ENCODE measurements at regions not wholly inside any gene's neighbourhood (a gene's known extent, or its start where the extent isn't known, plus 50 kb on each side); places are given as distances from the start of the nearest gene placed in this dataset.
A peak's percentile ranks its signal among the peaks of the same experiment; 100 is the strongest.
"Not testable (repeated sequence)": the region's sequence is repeated elsewhere in the genome, so short reads cannot be mapped to it uniquely, and the experiment has no call there.

- not testable (repeated sequence) for DNase-seq (ENCODE audit: low spot score)
Measured at GRCh38 chr14:34381304-34381703, 80.7 kb downstream of the SPTSSA start.

GRCh38 chr14:34380471-34380845 lies 81.6 kb downstream of the SPTSSA start:
- no peak for DNase-seq (ENCODE audit: low spot score)

DNA sequence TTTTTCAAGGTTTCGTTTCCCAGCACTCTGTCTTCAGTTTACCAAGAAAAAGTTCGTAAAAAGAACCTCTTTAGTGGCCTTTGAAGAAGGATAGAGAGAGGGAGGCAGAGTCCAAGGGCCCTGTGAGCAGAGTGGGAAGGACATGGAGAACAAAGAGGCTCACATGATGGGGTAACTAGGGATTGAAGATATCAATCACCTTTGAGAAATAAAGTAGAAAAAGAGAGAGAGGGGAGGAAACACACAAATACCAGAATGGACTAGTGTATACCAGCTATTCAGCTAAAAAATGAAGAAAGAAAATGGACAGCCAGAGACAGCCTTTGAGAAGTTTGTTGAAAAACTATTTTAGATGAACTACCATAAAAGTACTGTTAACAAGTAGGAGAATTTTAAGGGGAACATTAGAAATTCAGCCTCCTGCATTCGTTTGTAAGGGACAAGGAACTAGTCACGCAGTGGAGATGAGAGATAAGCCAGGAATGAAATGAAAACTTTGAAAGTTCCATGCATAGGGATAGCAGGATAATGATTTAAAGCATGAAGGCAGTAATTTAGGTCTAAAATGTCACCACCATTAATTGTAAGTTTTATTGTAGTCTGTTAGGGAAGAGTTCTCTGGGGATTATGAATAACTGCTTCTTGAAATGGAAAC lies 82.1 kb downstream of the SPTSSA start:
- DNase-seq (ENCODE audit: low spot score) = no peak

DNA sequence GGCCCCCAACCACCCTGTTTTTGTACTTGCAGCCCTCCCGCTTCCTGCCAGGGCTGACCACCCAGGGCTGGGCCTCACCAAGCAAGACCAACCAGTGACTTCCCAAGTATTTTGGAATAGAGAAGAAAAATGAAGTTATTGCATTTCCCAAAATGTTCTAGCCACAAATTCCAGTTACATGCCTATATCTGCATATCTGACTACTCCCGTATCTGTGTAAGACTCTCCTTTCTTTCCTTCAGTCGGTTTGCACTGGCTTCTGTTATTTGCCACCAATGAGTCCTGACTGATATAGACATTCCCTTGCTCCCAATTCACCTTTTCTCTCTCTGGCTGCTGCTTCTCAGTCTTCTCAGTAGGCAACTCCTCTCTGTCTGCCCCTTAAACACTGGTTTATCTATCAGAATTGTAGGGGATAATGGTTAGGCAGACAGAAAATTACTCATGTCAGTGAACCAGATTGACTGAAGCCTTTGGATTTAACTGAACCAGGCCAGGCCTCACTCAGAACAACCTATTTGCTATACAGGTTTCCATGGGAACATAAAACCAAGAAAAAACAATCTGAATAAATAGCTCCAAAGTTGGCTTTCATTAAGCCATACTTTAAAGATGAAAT lies 85.3 kb downstream of the SPTSSA start:
- DNase-seq (ENCODE audit: low spot score) = no peak

DNA sequence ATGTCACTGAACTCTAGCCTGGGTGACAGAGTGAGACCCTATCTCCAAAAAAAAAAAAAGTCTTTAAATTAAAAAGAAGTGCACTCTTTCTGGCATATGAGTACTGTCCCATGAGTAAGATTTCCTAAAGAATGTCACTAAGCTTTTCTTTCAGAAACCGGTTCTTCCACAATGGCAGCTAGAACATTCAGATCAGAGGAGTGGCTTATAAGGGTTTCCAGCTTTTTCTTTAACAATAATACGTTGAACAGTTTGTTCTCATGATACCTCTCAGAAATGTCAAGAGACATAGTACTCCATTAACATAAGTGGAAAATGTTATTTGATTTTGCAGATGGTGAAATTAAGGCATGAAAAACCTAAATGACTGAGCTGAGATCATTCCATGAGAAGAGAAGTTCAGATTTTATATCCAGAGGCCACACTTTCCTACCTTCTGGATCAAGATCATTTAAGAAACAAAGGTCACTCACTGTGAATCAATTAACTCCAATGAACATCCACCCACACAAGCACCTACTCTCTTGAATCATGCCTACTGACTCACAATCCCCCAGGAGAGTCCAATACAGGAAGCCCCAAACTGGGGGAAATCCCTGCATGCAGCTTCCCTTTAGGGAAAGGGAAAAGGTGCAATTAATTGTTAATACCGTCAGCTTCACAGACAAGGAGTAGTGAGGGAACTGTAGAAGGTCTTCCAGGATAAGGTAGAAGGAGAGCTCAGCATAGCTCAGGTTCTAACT lies 86.9 kb downstream of the SPTSSA start:
- no peak for DNase-seq (ENCODE audit: low spot score)

DNA sequence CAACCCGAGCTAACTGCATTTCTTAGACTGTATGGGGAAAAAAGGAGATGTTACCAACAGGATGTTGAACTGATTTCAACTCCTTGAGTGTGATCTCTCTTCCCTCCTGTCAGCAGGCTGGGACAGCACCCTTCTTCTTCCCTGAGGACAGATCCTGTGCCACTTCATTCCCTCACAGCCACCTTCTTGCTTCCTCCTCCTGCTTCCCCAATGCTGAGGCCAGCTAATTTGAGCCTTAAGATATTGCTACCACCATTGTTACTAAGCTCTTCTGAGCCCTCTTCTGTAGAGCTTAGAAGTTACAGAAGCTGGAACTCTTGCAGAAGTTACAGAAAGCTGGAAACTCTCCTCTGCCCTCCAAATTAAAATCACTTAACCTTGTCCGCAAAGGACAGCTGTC lies 88.8 kb downstream of the SPTSSA start:
- no peak for DNase-seq (ENCODE audit: low spot score)

DNA sequence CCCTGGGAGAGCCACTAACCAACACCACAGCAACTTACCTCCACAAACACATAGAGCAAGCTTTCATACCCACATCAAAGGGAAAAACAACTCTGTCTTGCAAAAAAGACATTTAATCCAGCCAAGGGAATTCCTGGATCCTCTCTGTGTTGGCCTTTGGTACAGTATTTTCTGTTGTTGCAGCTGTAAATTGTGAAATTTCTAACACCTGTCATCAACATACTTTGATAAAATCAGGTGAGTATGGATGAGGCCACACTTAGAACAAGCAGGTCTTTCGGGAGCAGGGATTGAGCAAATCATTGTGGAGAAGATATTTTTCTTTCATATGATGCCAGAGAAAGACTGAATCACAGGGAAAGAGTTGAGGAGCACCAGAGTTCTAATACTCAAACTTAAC lies 89.3 kb downstream of the SPTSSA start:
- DNase-seq (ENCODE audit: low spot score) = no peak

DNA sequence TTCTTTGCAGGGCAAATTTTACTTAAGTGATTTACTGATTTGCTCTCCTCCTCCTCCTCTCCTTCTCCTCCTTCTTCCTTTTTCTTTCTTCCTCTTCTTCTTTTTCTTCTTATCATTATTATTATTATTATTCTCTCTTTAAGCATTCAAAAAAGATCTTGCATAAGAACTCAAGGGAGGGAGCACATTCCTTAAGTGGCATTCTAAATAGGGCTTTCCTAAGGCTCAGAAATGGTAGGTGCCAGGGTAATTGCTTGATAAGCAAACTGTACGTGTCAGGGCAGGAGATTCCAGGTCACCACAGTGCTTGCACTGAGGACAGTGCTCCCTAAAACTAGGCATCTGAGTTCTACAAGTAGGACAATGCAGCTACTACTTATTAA lies 92.4 kb downstream of the SPTSSA start:
- no peak for DNase-seq (ENCODE audit: low spot score)

DNA sequence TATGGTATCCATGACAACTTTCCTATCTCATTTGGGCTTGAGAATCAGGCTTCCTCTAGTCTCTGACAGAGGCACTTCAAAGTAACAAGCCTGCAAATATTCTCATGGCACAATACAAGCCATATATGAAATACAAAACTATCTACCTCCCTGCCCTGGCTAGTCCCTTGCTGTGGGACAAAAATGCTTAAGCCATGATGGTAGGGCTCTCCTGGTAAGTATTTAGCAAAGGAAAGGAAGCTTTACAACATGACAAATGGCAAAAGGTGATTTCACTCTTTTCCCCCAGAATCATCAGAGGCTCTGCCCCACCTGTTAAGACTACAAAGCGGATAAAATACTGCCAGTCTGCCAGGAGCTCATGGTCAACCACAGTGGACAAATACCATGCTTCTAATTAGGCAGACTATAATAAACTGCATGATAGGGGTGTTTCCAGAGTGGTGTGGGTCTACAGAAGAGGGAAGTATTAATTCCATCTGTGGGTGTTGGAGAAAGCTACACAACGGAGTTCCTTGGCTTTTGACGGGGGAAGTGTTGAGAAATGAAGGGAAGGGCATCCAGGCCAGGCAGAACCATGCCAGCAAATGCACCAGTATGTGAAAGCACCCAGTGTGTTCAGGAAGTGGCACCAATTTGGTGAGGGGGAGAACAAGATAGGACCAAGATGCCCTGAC lies 92.9 kb downstream of the SPTSSA start:
- DNase-seq (ENCODE audit: low spot score) = no peak

GRCh38 chr14:34368115-34368970 lies 93.7 kb downstream of the SPTSSA start:
- peak; percentile 70 for DNase-seq (ENCODE audit: low spot score)

DNA sequence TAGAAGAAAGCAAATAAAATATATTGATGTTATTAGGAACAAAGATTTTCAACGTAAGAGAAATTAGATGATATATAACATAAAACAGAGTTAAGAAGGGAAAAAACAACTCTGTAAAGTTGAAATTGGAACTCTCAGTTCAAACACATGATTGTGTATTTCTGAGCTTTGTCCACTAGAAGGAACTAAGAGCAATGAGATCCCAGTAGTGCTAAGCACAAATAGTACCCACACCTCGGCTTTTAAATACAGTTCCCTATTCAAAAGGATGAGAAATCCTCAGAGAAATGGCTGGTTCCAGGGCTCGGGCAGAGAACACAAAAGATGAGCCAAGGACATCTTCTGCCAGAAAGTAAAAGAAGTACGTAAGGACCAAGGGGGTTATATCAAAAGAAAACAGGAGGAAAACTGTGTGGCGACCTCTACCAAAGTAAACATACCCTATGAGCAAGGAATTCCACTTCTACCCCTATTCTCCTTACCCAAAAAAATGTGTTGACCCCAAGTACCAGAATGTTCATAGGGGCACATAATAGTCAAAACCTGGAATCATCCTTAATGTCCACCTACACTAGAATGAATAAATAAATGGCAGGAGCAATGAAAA lies 96.6 kb downstream of the SPTSSA start:
- DNase-seq (ENCODE audit: low spot score) = no peak

DNA sequence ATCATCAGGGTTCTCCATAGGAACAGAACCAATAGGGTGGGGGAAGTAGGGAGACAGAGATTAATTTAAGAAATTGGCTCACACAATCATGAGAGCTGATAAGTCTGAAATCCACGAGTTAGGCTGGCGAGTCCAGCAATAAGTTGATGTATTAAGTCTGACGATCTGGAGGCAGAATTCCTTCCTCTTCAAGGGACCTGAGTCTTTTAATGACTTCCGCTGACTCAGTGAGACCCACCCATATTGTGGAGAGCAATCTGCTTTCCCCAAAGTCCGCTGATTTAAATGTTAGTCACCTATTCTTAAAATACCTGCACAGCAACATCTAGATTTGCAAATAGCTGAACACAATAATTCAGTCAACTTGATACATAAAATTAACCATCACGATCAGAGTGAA lies 97.8 kb downstream of the SPTSSA start:
- DNase-seq (ENCODE audit: low spot score) = no peak

- no peak for DNase-seq (ENCODE audit: low spot score)
Measured at GRCh38 chr14:34363733-34364134, 98.3 kb downstream of the SPTSSA start.

DNA sequence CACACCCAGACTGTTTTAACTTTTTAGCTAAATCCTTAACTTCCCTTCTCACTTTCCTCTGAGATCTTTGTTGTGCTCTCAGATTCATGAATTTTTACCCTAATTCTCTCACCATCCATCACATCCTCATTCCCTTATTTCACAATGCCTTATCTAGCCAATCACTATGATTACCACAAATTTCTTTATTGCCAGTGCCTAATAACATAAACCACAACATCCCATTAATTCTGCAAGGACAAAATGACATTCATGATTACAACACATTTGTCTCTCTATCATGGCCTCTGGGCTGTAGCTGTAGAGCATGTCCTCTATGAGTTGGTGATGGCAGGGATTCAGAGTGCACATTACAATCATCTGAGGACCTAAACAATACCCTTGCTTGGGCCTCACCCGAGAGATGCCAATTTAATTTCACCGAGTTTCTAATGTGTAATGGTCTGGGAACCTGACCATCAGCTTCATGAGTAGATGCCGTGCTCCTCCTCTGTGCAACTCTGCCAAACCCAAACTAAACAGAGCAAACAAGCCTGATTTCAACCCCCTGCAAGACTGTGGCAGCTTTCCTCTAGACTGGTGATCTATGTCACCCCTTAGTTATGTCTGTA lies 99.3 kb downstream of the SPTSSA start:
- no peak for DNase-seq (ENCODE audit: low spot score)

DNA sequence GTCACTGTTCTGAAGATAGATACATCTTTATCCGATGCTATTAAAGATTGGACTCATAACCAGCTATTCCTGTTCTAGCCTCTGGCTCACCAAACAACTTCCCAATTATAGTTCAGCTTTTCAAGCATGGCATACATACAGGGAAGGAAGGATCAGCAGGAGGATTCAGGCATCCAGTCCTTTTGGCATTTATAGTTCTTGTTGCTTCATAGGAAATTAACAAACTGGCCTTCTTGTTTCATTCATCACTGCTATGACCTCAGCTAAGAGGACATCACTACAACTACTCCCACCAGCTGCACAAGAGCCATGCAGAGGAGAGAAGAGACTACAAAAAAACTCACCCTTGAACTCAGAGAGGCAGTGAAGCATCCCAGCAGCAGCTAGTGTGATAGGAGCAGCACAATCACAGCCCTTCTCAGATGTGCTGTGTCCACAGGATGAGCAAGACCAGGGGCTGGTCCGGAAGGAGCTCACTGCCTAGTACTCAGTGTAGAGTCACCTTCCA lies 100.5 kb downstream of the SPTSSA start:
- no peak for DNase-seq (ENCODE audit: low spot score)

GRCh38 chr14:34359420-34360117 lies 102.5 kb downstream of the SPTSSA start:
- no peak for DNase-seq (ENCODE audit: low spot score)

GRCh38 chr14:34356264-34356654 lies 105.8 kb downstream of the SPTSSA start:
- no peak for DNase-seq (ENCODE audit: low spot score)

DNA sequence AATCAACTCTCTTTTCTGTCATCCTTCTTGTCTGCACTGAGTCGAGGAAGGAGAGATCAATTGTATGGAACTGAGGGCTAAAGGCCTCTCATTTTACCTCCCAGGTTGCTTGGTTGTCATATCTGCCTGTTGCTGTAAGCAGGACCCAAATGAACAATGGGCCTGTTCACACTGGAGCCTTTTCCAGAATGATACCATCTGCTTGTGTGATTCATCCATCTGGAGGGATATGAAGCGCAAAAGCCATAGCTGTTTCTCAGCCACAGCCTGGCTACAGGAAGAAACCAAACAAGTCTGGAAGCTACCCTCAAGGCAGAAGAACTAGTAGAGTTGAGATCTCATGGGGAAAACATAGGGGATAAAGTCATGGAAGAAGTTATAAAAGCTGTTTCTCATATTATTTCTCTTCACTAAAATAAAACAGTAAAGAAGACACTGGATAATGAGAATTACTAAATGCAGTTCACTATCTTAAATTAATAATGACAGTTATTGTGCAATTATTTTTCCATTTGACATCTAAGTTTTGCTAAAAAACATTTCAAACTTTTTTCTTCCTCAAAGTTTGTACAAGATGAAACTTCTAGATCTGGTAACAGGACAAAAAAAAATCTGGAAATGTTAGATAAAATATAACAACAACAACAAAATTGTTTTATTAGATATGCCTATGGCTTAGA lies 106.3 kb downstream of the SPTSSA start:
- DNase-seq (ENCODE audit: low spot score) = peak; percentile 46

- no peak for DNase-seq (ENCODE audit: low spot score)
Measured at GRCh38 chr14:34354556-34354955, 107.5 kb downstream of the SPTSSA start.

DNA sequence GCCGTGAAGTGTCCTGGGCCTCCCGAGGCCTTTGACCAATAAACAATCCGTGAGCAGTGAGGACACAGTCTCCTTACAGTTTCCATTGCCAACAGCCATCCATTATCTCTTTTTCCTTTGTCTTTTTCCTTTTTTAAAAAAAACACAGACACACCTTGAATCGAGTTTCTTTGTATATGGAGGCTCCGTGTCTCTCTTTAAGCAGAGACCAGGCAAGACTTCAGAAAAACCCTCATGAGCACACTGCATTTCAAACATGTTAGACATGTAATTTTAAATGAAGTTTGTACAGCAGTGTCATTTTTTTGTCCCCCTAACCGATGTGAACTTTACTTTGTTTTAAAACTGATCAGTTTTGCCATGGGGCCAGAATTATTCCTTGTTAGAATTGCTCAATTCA lies 111.1 kb downstream of the SPTSSA start:
- DNase-seq (ENCODE audit: low spot score) = no peak

Measured in GM03348 (cell line).